Fibroblast of lung (primary cell): ENCODE measurements at regions not wholly inside any gene's neighbourhood (a gene's known extent, or its start where the extent isn't known, plus 50 kb on each side); places are given as distances from the start of the nearest gene placed in this dataset.

Experiments
- DNase-seq, 2 donors: peaks; one replicate each; pipeline versions ENCODE4 v3.0.0 to v3.0.0-alpha.2; 2010; ENCODE audit warnings: low read depth in 2 of 2
- H2AFZ ChIP-seq: 2 replicates; pipeline ENCODE4 v1.5.1; 2012; ENCODE audit warnings: low read length, control low read depth, inconsistent platforms
- H3K27ac ChIP-seq: 2 replicates; pipeline ENCODE4 v1.5.1; 2011; ENCODE audit warnings: low read length, control low read depth; ENCODE audit not compliant: insufficient read depth
- H3K27me3 ChIP-seq: 2 replicates; pipeline ENCODE4 v1.5.1; 2011; ENCODE audit warnings: mild to moderate bottlenecking, low read length; ENCODE audit not compliant: control insufficient read depth, insufficient read depth
- H3K36me3 ChIP-seq: 2 replicates; pipeline ENCODE4 v1.5.1; 2011; ENCODE audit warnings: low read length; ENCODE audit not compliant: control insufficient read depth, insufficient read depth
- H3K4me1 ChIP-seq: 2 replicates; pipeline ENCODE4 v1.5.1; 2011; ENCODE audit warnings: low read length; ENCODE audit not compliant: control insufficient read depth, insufficient read depth; ENCODE audit errors: extremely low read depth
- H3K4me2 ChIP-seq: 2 replicates; pipeline ENCODE4 v1.5.1; 2011; ENCODE audit warnings: low read length, control low read depth; ENCODE audit not compliant: insufficient read depth; ENCODE audit errors: extremely low read depth
- H3K4me3 ChIP-seq, 4 experiments: fragments of 200-600 bp in 1 of 4; sonication (generic) in 1 of 4; replicated peaks in 1 of 4; 2 replicates each; pipeline ENCODE4 v1.5.1; 2011 to 2016; ENCODE audit warnings: low read length in 4 of 4, low read depth in 3 of 4, mild to moderate bottlenecking in 3 of 4, control low read depth in 2 of 4, inconsistent platforms in 1 of 4, mixed read lengths in 1 of 4; ENCODE audit not compliant: insufficient read depth in 1 of 4; ENCODE audit errors: control extremely low read depth in 1 of 4
- H3K79me2 ChIP-seq: 2 replicates; pipeline ENCODE4 v1.5.1; 2012; ENCODE audit warnings: mild to moderate bottlenecking, low read length, inconsistent platforms; ENCODE audit not compliant: control insufficient read depth, insufficient read depth
- H3K9ac ChIP-seq: 2 replicates; pipeline ENCODE4 v1.5.1; 2011; ENCODE audit warnings: mild to moderate bottlenecking, low read length, control low read depth; ENCODE audit not compliant: insufficient read depth
- H3K9me3 ChIP-seq: 2 replicates; pipeline ENCODE4 v1.5.1; 2012; ENCODE audit warnings: low read depth, low read length; ENCODE audit not compliant: control insufficient read depth, insufficient read depth
- H4K20me1 ChIP-seq: 2 replicates; pipeline ENCODE4 v1.5.1; 2011; ENCODE audit warnings: low read length; ENCODE audit not compliant: control insufficient read depth, insufficient read depth; ENCODE audit errors: extremely low read depth
- CTCF ChIP-seq, 2 donors: IDR thresholded peaks in 1 of 2; conservative IDR thresholded peaks in 1 of 2; 1 replicate in 1 of 2; 2 replicates in 1 of 2; pipeline ENCODE4 v1.5.1; 2011 to 2012; ENCODE audit warnings: low read length in 2 of 2, control low read depth in 1 of 2, inconsistent platforms in 1 of 2, low read depth in 1 of 2, mild to moderate bottlenecking in 1 of 2
- EZH2 ChIP-seq: IDR thresholded peaks from 2 replicates; pipeline ENCODE4 v1.5.1; 2012; ENCODE audit warnings: low read length, control low read depth, mild to moderate bottlenecking; ENCODE audit errors: missing control alignments

GRCh38 chr16:88289968-88290401 lies 92.8 kb upstream of the ZNF469 start:
- Histone ChIP-seq H2AFZ (no peak overlapping the region), H3K36me3 (no peaks in the 10 kb centered on the region), H3K4me2 (no peak overlapping the region), H3K27ac (no peak overlapping the region), H3K9ac (no peak overlapping the region), H3K4me1 (no peaks in the 10 kb centered on the region), H3K79me2 (no peaks in the 10 kb centered on the region), H3K9me3 (no peaks in the 10 kb centered on the region), H3K27me3 (peaks cover 2% of the 10 kb centered on the region), H3K4me3 (no peak overlapping the region), H4K20me1 (no peaks in the 10 kb centered on the region)
- no peak for DNase-seq
- TF ChIP-seq EZH2, result no peak
- no peak for TF ChIP-seq CTCF (conservative IDR thresholded peaks at IDR 0.05 in 1 of 2, IDR thresholded peaks at IDR 0.05 in 1 of 2; ENCODE audit: low read depth in 1 of 2, low read length in 2 of 2)

GRCh38 chr16:88290850-88291830 lies 91.6 kb upstream of the ZNF469 start:
- Histone ChIP-seq H3K27ac (no peak overlapping the region), H3K4me3 (no peak overlapping the region), H3K27me3 (peaks cover 2% of the 10 kb centered on the region), H2AFZ (no peak overlapping the region), H3K9me3 (no peaks in the 10 kb centered on the region), H4K20me1 (no peaks in the 10 kb centered on the region), H3K36me3 (no peaks in the 10 kb centered on the region), H3K4me2 (no peak overlapping the region), H3K4me1 (no peaks in the 10 kb centered on the region), H3K9ac (no peak overlapping the region), H3K79me2 (no peaks in the 10 kb centered on the region)
- TF ChIP-seq CTCF (conservative IDR thresholded peaks at IDR 0.05 in 1 of 2, IDR thresholded peaks at IDR 0.05 in 1 of 2; ENCODE audit: low read depth in 1 of 2, low read length in 2 of 2) (no peak), EZH2 (no peak)
- no peak for DNase-seq

- H3K36me3 ChIP-seq, result no peaks in the 10 kb centered on the region
- DNase-seq, result peak in 1 of 2 donors; percentile 42
- H3K4me1 ChIP-seq, result no peaks in the 10 kb centered on the region
- peaks cover 2% of the 10 kb centered on the region for H3K27me3 ChIP-seq
- H3K9ac ChIP-seq, result no peak overlapping the region
- H4K20me1 ChIP-seq, result no peaks in the 10 kb centered on the region
- H3K9me3 ChIP-seq, result no peaks in the 10 kb centered on the region
- H3K79me2 ChIP-seq, result no peaks in the 10 kb centered on the region
- no peak overlapping the region for H3K4me3 ChIP-seq
- TF ChIP-seq EZH2 (no peak), CTCF (conservative IDR thresholded peaks at IDR 0.05 in 1 of 2, IDR thresholded peaks at IDR 0.05 in 1 of 2; ENCODE audit: low read depth in 1 of 2, low read length in 2 of 2) (no peak)
- H2AFZ ChIP-seq, result no peak overlapping the region
- no peak overlapping the region for H3K4me2 ChIP-seq
- no peak overlapping the region for H3K27ac ChIP-seq
Measured at GRCh38 chr16:88292007-88292970, 90.5 kb upstream of the ZNF469 start.
